ENCODE measurements at regions not wholly inside any gene's neighbourhood (a gene's known extent, or its start where the extent isn't known, plus 50 kb on each side); places are given as distances from the start of the nearest gene placed in this dataset.

DNA sequence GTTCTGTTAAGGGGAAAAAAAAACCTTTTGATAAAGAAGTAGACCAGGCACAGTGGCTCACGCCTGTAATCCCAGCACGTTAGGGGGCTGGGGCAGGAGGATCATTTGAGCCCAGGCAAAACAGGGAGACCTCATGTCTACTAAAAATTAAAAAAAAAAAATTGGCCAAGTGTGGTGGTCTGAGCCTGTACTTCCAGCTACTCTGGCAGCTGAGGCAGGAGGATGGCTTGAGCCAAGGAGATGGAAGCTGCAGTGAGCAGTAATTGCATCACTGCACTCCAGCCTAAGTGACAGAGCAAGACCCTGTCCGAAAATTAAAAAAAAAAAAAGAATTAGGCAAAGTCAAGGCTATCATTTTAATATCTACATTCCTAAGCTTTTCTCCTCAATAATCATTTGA is 124.8 kb upstream of the CPM start:
- no peaks in the 10 kb centered on the region for H3K27me3 ChIP-seq (ENCODE audit: insufficient read depth, poor library complexity, severe bottlenecking)
- TF ChIP-seq SPI1 (IDR thresholded peaks at IDR 0.05; ENCODE audit: borderline replicate concordance, low read depth) (no peak), POLR2AphosphoS5 (IDR thresholded peaks at IDR 0.05; ENCODE audit: low read depth) (no peak), GABPA (IDR thresholded peaks at IDR 0.05; ENCODE audit: low read depth) (no peak)
- TF ChIP-seq, protein P1, sequence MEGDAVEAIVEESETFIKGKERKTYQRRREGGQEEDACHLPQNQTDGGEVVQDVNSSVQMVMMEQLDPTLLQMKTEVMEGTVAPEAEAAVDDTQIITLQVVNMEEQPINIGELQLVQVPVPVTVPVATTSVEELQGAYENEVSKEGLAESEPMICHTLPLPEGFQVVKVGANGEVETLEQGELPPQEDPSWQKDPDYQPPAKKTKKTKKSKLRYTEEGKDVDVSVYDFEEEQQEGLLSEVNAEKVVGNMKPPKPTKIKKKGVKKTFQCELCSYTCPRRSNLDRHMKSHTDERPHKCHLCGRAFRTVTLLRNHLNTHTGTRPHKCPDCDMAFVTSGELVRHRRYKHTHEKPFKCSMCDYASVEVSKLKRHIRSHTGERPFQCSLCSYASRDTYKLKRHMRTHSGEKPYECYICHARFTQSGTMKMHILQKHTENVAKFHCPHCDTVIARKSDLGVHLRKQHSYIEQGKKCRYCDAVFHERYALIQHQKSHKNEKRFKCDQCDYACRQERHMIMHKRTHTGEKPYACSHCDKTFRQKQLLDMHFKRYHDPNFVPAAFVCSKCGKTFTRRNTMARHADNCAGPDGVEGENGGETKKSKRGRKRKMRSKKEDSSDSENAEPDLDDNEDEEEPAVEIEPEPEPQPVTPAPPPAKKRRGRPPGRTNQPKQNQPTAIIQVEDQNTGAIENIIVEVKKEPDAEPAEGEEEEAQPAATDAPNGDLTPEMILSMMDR (IDR thresholded peaks at IDR 0.05; ENCODE audit: insufficient read depth, low read length): no peak
- TF ChIP-seq, protein P2, sequence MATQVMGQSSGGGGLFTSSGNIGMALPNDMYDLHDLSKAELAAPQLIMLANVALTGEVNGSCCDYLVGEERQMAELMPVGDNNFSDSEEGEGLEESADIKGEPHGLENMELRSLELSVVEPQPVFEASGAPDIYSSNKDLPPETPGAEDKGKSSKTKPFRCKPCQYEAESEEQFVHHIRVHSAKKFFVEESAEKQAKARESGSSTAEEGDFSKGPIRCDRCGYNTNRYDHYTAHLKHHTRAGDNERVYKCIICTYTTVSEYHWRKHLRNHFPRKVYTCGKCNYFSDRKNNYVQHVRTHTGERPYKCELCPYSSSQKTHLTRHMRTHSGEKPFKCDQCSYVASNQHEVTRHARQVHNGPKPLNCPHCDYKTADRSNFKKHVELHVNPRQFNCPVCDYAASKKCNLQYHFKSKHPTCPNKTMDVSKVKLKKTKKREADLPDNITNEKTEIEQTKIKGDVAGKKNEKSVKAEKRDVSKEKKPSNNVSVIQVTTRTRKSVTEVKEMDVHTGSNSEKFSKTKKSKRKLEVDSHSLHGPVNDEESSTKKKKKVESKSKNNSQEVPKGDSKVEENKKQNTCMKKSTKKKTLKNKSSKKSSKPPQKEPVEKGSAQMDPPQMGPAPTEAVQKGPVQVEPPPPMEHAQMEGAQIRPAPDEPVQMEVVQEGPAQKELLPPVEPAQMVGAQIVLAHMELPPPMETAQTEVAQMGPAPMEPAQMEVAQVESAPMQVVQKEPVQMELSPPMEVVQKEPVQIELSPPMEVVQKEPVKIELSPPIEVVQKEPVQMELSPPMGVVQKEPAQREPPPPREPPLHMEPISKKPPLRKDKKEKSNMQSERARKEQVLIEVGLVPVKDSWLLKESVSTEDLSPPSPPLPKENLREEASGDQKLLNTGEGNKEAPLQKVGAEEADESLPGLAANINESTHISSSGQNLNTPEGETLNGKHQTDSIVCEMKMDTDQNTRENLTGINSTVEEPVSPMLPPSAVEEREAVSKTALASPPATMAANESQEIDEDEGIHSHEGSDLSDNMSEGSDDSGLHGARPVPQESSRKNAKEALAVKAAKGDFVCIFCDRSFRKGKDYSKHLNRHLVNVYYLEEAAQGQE (IDR thresholded peaks at IDR 0.05; ENCODE audit: insufficient replicate concordance, low read depth): no peak
- DNase-seq (ENCODE audit: low read depth in 1 of 2, low spot score in 1 of 2): no peak
- no peak overlapping the region for H3K4me3 ChIP-seq (replicated peaks; ENCODE audit: insufficient read depth, low read length)
- no peak overlapping the region for H3K27ac ChIP-seq (replicated peaks)

DNA sequence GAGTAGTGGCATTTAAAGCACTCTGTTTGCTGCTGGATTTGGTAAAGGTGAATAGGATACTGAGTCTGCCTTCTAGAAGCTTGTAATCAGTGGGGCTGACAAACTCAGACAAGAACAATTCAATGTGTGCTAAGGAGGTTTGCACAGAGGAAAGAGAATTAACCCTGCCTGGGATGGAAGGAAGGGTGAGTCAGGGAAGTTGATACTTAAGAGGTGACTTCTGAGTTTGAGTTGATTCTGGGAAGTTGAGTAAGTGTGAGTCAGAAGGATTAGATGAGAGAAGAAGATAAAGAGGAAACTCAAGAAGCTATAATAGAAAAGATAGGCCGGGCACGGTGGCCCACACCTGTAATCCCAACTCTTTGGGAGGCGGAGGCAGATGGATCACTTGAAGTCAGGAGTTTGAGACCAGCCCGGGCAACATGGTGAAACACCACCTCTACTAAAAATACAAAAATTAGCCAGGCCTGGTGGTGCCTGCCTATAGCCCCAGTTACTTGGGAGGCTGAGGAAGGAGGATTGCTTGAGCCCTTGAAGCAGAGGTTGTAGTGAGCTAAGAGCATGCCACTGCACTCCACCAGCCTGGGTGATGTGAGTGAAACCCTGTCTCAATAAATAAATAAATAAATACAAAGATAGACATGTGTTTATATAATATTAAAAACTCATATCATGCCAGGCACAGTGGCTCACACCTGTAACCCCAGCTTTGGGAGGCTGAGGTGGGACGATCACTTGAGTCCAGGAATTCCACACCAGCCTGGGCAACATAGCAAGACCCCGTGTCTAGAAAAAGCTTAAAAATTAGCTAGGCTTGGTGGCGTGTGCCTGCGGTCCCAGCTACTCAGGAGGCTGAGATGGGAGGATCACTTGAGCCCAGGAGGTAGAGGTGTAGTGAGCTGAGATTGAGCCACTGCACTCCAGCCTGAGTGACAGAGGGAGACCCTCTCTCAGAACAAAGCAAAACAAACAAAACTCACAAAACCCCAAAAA is 126.8 kb upstream of the CPM start:
- H3K4me3 ChIP-seq (replicated peaks; ENCODE audit: insufficient read depth, low read length): no peak overlapping the region
- DNase-seq (ENCODE audit: low read depth in 1 of 2, low spot score in 1 of 2): peak in 1 of 2 experiments; percentile 40
- TF ChIP-seq, protein P1 (IDR thresholded peaks at IDR 0.05; ENCODE audit: insufficient read depth, low read length): no peak
- TF ChIP-seq SPI1 (IDR thresholded peaks at IDR 0.05; ENCODE audit: borderline replicate concordance, low read depth): no peak
- no peak for TF ChIP-seq POLR2AphosphoS5 (IDR thresholded peaks at IDR 0.05; ENCODE audit: low read depth)
- TF ChIP-seq, protein P2 (IDR thresholded peaks at IDR 0.05; ENCODE audit: insufficient replicate concordance, low read depth): no peak
- no peak for TF ChIP-seq GABPA (IDR thresholded peaks at IDR 0.05; ENCODE audit: low read depth)
- no peaks in the 10 kb centered on the region for H3K27me3 ChIP-seq (ENCODE audit: insufficient read depth, poor library complexity, severe bottlenecking)
- H3K27ac ChIP-seq (replicated peaks): no peak overlapping the region

DNA sequence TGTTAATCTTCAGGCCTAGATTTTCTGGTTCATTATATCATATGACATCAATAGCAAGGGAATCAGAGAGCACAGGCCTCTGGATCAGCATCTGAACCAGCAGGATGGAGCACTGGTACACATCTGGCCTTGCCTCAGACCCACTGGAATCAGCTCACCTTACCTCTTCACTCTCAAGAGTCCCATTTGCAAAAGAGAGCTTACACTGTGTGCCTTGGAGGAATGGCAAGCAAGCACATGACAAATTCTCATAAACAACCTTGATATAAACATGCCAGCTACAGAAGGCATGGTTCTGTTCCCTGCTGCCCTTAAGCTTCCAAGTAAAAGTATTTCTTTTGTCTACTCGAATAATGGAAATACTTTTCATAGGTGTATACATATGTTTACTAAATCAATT is 128.6 kb upstream of the CPM start:
- TF ChIP-seq, protein P2 (IDR thresholded peaks at IDR 0.05; ENCODE audit: insufficient replicate concordance, low read depth): no peak
- no peak for TF ChIP-seq SPI1 (IDR thresholded peaks at IDR 0.05; ENCODE audit: borderline replicate concordance, low read depth)
- no peak for TF ChIP-seq POLR2AphosphoS5 (IDR thresholded peaks at IDR 0.05; ENCODE audit: low read depth)
- no peak for TF ChIP-seq GABPA (IDR thresholded peaks at IDR 0.05; ENCODE audit: low read depth)
- TF ChIP-seq, protein P1 (IDR thresholded peaks at IDR 0.05; ENCODE audit: insufficient read depth, low read length): no peak
- Histone ChIP-seq H3K27me3 (ENCODE audit: insufficient read depth, poor library complexity, severe bottlenecking) (no peaks in the 10 kb centered on the region), H3K4me3 (replicated peaks; ENCODE audit: insufficient read depth, low read length) (no peak overlapping the region), H3K27ac (replicated peaks) (no peak overlapping the region)
- no peak for DNase-seq (ENCODE audit: low read depth in 1 of 2, low spot score in 1 of 2)
